ENCODE measurements at regions not wholly inside any gene's neighbourhood (a gene's known extent, or its start where the extent isn't known, plus 50 kb on each side); places are given as distances from the start of the nearest gene placed in this dataset.

GRCh38 chrX:123049071-123049625 lies 134.9 kb upstream of the GRIA3 start:
- TF ChIP-seq, protein P1, sequence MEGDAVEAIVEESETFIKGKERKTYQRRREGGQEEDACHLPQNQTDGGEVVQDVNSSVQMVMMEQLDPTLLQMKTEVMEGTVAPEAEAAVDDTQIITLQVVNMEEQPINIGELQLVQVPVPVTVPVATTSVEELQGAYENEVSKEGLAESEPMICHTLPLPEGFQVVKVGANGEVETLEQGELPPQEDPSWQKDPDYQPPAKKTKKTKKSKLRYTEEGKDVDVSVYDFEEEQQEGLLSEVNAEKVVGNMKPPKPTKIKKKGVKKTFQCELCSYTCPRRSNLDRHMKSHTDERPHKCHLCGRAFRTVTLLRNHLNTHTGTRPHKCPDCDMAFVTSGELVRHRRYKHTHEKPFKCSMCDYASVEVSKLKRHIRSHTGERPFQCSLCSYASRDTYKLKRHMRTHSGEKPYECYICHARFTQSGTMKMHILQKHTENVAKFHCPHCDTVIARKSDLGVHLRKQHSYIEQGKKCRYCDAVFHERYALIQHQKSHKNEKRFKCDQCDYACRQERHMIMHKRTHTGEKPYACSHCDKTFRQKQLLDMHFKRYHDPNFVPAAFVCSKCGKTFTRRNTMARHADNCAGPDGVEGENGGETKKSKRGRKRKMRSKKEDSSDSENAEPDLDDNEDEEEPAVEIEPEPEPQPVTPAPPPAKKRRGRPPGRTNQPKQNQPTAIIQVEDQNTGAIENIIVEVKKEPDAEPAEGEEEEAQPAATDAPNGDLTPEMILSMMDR (IDR thresholded peaks at IDR 0.05; ENCODE audit: borderline replicate concordance, control extremely low read depth, extremely low read depth, insufficient read depth, missing control alignments) = no peak
- DNase-seq (ENCODE audit: low spot score) = no peak
- in situ Hi-C loops (cut with MboI; ENCODE audit: low sequenced_read_pairs, unreplicated experiment) = no loop called here

DNA sequence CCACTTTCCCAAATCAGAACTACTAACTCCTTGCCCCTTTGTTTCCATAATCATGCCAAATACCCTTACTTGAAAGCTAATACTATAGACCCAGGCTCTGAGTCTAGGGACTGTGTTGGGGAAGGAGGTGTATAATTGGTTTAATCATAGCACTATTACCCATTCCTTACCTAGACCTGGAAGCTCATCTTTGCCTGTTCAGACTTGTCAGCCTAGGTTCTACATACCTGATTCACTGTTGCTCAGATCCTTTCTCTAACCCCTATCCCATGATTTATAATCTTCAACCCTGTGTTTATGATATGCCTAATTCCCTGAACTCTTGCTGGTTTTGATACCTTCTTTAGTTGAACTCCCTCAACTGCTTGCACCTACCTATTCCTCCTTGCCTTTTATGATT lies 123.1 kb upstream of the GRIA3 start:
- no peak for DNase-seq (ENCODE audit: low spot score)
- in situ Hi-C loops (cut with MboI; ENCODE audit: low sequenced_read_pairs, unreplicated experiment) = no loop called here
- TF ChIP-seq, protein P1 (IDR thresholded peaks at IDR 0.05; ENCODE audit: borderline replicate concordance, control extremely low read depth, extremely low read depth, insufficient read depth, missing control alignments) = no peak

GRCh38 chrX:123064053-123064452 lies 120.0 kb upstream of the GRIA3 start:
- no peak for DNase-seq (ENCODE audit: low spot score)
- in situ Hi-C loops (cut with MboI; ENCODE audit: low sequenced_read_pairs, unreplicated experiment) = no loop called here
- TF ChIP-seq, protein P1 (IDR thresholded peaks at IDR 0.05; ENCODE audit: borderline replicate concordance, control extremely low read depth, extremely low read depth, insufficient read depth, missing control alignments) = no peak

DNA sequence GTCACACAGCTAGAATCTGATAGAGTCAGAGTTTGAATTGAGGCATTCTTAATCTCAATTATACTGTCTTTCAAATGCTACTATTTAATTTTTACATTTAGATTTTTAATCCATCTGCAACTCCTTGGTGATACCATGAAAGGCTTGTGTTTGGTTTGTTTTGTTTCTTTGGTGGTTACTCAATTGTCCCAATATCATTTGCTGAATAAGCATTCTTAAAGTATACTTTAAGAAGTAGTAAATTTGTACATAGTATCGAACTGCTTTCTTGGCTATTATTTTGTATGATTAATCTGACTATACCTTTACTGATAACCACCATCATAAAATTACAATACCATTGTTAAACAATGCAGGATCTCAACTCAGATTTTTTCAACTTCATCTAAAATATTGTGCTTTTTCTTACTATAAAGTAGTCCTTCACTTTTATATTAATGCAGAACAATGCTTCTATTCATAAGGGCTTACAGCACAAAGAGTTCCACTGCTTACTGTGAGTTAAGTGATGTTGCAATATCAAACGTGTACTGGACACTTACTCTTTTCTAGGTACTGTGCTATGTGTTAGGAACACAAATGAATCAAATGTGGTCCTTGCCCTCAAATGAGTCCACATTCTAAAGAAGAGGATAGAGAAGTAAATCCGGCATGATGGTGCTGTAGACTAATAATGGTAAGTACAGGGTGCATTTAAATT lies 111.2 kb upstream of the GRIA3 start:
- TF ChIP-seq, protein P1 (IDR thresholded peaks at IDR 0.05; ENCODE audit: borderline replicate concordance, control extremely low read depth, extremely low read depth, insufficient read depth, missing control alignments) = no peak
- DNase-seq (ENCODE audit: low spot score) = no peak
- in situ Hi-C loops (cut with MboI; ENCODE audit: low sequenced_read_pairs, unreplicated experiment) = no loop called here

DNA sequence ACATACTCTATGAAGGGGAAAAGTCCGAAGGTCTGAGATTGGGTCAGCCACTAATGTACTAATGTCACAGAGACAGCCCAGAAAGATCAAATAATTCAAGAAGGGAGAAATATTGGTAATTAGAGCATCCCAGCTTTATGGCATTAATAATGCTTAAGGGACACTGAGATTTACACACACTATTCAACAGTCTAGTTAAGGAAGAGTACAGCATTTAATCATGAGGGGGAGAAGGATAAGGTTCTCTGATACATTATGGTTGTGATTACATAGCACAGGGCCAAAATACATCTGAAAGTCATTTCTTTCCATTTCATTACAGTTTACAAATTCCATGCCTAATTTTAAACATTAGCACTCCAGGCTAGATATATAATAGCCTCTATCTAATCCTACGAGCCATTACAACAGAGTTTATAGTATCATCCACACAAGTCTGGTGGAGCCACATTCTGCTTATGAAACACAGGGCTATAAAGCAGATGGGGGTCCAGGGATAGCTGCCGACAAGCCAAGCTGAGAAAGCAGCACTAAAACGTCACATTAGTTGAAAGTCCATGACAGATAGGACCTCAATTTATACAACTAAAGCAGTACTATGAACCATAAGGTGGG lies 108.0 kb upstream of the GRIA3 start:
- TF ChIP-seq, protein P1 (IDR thresholded peaks at IDR 0.05; ENCODE audit: borderline replicate concordance, control extremely low read depth, extremely low read depth, insufficient read depth, missing control alignments) = no peak
- in situ Hi-C loops (cut with MboI; ENCODE audit: low sequenced_read_pairs, unreplicated experiment) = no loop called here
- DNase-seq (ENCODE audit: low spot score) = no peak

DNA sequence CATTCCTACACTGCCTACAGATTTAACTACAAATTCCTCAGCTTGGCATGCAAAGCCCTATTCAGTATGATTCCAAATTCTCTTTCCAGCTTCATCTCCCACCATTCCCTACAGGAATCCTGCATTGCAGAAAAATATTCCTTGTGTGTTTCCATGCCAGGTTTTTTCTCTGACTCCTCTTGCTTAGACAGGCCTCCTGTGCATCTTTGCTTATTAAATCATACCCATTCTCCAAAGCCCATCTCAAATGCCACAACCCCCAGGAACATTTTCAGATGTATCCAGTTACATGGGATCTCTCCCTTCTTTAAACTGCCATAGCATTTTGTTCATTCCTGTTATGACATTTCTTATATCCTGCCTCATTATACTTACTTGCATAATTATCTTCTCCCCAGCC lies 106.4 kb upstream of the GRIA3 start:
- TF ChIP-seq, protein P1 (IDR thresholded peaks at IDR 0.05; ENCODE audit: borderline replicate concordance, control extremely low read depth, extremely low read depth, insufficient read depth, missing control alignments) = no peak
- in situ Hi-C loops (cut with MboI; ENCODE audit: low sequenced_read_pairs, unreplicated experiment) = no loop called here
- DNase-seq (ENCODE audit: low spot score) = no peak
